ENCODE measurements at regions not wholly inside any gene's neighbourhood (a gene's known extent, or its start where the extent isn't known, plus 50 kb on each side); places are given as distances from the start of the nearest gene placed in this dataset.
"Not testable (repeated sequence)": the region's sequence is repeated elsewhere in the genome, so short reads cannot be mapped to it uniquely, and the experiment has no call there.

GRCh38 chr16:29177203-29177887 lies 192.5 kb downstream of the LAT start:
- not testable (repeated sequence) for H3K9ac ChIP-seq (ENCODE audit: low read depth, low read length); H3K36me3 ChIP-seq (ENCODE audit: insufficient read depth, low read length); H3K9me3 ChIP-seq (ENCODE audit: control insufficient read depth, insufficient read depth, low read length); H3K4me1 ChIP-seq (ENCODE audit: insufficient read depth, low read length)

GRCh38 chr16:29176822-29177202 lies 192.0 kb downstream of the LAT start:
- not testable (repeated sequence) for H3K4me1 ChIP-seq (ENCODE audit: insufficient read depth, low read length); H3K36me3 ChIP-seq (ENCODE audit: insufficient read depth, low read length); H3K9me3 ChIP-seq (ENCODE audit: control insufficient read depth, insufficient read depth, low read length); H3K9ac ChIP-seq (ENCODE audit: low read depth, low read length)

- not testable (repeated sequence) for H3K9me3 ChIP-seq (ENCODE audit: control insufficient read depth, insufficient read depth, low read length); H3K4me1 ChIP-seq (ENCODE audit: insufficient read depth, low read length); H3K36me3 ChIP-seq (ENCODE audit: insufficient read depth, low read length); H3K9ac ChIP-seq (ENCODE audit: low read depth, low read length)
Measured at GRCh38 chr16:29176154-29176470, 191.3 kb downstream of the LAT start.

- H3K9me3 ChIP-seq (ENCODE audit: control insufficient read depth, insufficient read depth, low read length); H3K36me3 ChIP-seq (ENCODE audit: insufficient read depth, low read length); H3K9ac ChIP-seq (ENCODE audit: low read depth, low read length); H3K4me1 ChIP-seq (ENCODE audit: insufficient read depth, low read length): not testable (repeated sequence)
Measured at GRCh38 chr16:29175411-29176153, 190.7 kb downstream of the LAT start.

GRCh38 chr16:29173371-29174305 lies 188.8 kb downstream of the LAT start:
- H3K4me1 ChIP-seq (ENCODE audit: insufficient read depth, low read length); H3K36me3 ChIP-seq (ENCODE audit: insufficient read depth, low read length); H3K9me3 ChIP-seq (ENCODE audit: control insufficient read depth, insufficient read depth, low read length): not testable (repeated sequence)

GRCh38 chr16:29172098-29172724 lies 187.4 kb downstream of the LAT start:
- not testable (repeated sequence) for H3K9ac ChIP-seq (ENCODE audit: low read depth, low read length); H3K9me3 ChIP-seq (ENCODE audit: control insufficient read depth, insufficient read depth, low read length); H3K4me1 ChIP-seq (ENCODE audit: insufficient read depth, low read length); H3K36me3 ChIP-seq (ENCODE audit: insufficient read depth, low read length)

More at GRCh38 chr16:29173371-29174305, 188.8 kb downstream of the LAT start:
- not testable (repeated sequence) for H3K9ac ChIP-seq (ENCODE audit: low read depth, low read length)

- not testable (repeated sequence) for H3K4me1 ChIP-seq (ENCODE audit: insufficient read depth, low read length); H3K9ac ChIP-seq (ENCODE audit: low read depth, low read length); H3K9me3 ChIP-seq (ENCODE audit: control insufficient read depth, insufficient read depth, low read length); H3K36me3 ChIP-seq (ENCODE audit: insufficient read depth, low read length)
Measured at GRCh38 chr16:29171296-29171695, 186.4 kb downstream of the LAT start.

- H3K36me3 ChIP-seq (ENCODE audit: insufficient read depth, low read length); H3K9ac ChIP-seq (ENCODE audit: low read depth, low read length); H3K9me3 ChIP-seq (ENCODE audit: control insufficient read depth, insufficient read depth, low read length); H3K4me1 ChIP-seq (ENCODE audit: insufficient read depth, low read length): not testable (repeated sequence)
Measured at GRCh38 chr16:29170393-29171119, 185.7 kb downstream of the LAT start.

GRCh38 chr16:29169295-29169994 lies 184.6 kb downstream of the LAT start:
- not testable (repeated sequence) for H3K9me3 ChIP-seq (ENCODE audit: control insufficient read depth, insufficient read depth, low read length); H3K36me3 ChIP-seq (ENCODE audit: insufficient read depth, low read length); H3K4me1 ChIP-seq (ENCODE audit: insufficient read depth, low read length); H3K9ac ChIP-seq (ENCODE audit: low read depth, low read length)

GRCh38 chr16:29168515-29169259 lies 183.8 kb downstream of the LAT start:
- H3K9ac ChIP-seq (ENCODE audit: low read depth, low read length); H3K36me3 ChIP-seq (ENCODE audit: insufficient read depth, low read length); H3K4me1 ChIP-seq (ENCODE audit: insufficient read depth, low read length); H3K9me3 ChIP-seq (ENCODE audit: control insufficient read depth, insufficient read depth, low read length): not testable (repeated sequence)

GRCh38 chr16:29164442-29165089 lies 179.7 kb downstream of the LAT start:
- H3K4me1 ChIP-seq (ENCODE audit: insufficient read depth, low read length); H3K9ac ChIP-seq (ENCODE audit: low read depth, low read length); H3K9me3 ChIP-seq (ENCODE audit: control insufficient read depth, insufficient read depth, low read length); H3K36me3 ChIP-seq (ENCODE audit: insufficient read depth, low read length): not testable (repeated sequence)

- not testable (repeated sequence) for H3K9me3 ChIP-seq (ENCODE audit: control insufficient read depth, insufficient read depth, low read length); H3K9ac ChIP-seq (ENCODE audit: low read depth, low read length); H3K36me3 ChIP-seq (ENCODE audit: insufficient read depth, low read length)
- peaks cover 12% of the 10 kb centered on the region for H3K4me1 ChIP-seq (ENCODE audit: insufficient read depth, low read length)
Measured at GRCh38 chr16:29160171-29160570, 175.3 kb downstream of the LAT start.

- H3K9me3 ChIP-seq (ENCODE audit: control insufficient read depth, insufficient read depth, low read length); H3K9ac ChIP-seq (ENCODE audit: low read depth, low read length); H3K36me3 ChIP-seq (ENCODE audit: insufficient read depth, low read length): not testable (repeated sequence)
- peaks cover 12% of the 10 kb centered on the region for H3K4me1 ChIP-seq (ENCODE audit: insufficient read depth, low read length)
Measured at GRCh38 chr16:29159603-29160002, 174.8 kb downstream of the LAT start.
